B cell (primary cell): ENCODE measurements at regions not wholly inside any gene's neighbourhood (a gene's known extent, or its start where the extent isn't known, plus 50 kb on each side); places are given as distances from the start of the nearest gene placed in this dataset.
"Not testable (repeated sequence)": the region's sequence is repeated elsewhere in the genome, so short reads cannot be mapped to it uniquely, and the experiment has no call there.

Source experiments
- ATAC-seq: fragments of 200-7000 bp; cut with Tn5 transposase; one replicate; pipeline ENCODE4 v1.10.0; 2021; ENCODE audit warnings: low read depth, mild to moderate bottlenecking, moderate number of reproducible peaks, moderate library complexity
- CTCF ChIA-PET: fragments of 350-600 bp; sonication (Branson Sonifier 250); formaldehyde crosslinking; loops from one replicate; lab custom pipeline; 2021; ENCODE audit warnings: antibody characterized with exemption, inconsistent platforms; lab: Charles Lee
- POLR2A ChIA-PET: fragments of 350-600 bp; sonication (Branson Sonifier 250); formaldehyde crosslinking; loops from one replicate; lab custom pipeline; 2021; ENCODE audit warnings: antibody characterized with exemption; lab: Charles Lee
- DNase-seq: peaks from one replicate; pipeline ENCODE4 v3.0.0; 2013
- H2AFZ ChIP-seq: 2 replicates; pipeline ENCODE4 v1.6.1; 2012; ENCODE audit warnings: mild to moderate bottlenecking, low read depth, low read length; ENCODE audit not compliant: insufficient read depth, poor library complexity, severe bottlenecking
- H3K27ac ChIP-seq, 2 donors: 1 replicate in 1 of 2; 2 replicates in 1 of 2; pipeline ENCODE4 v1.5.1; 2012 to 2013; ENCODE audit warnings: low read length in 2 of 2, mild to moderate bottlenecking in 2 of 2, moderate library complexity in 1 of 2
- H3K27me3 ChIP-seq, 4 experiments: fragments of 200-600 bp in 1 of 4; sonication (generic) in 1 of 4; replicated peaks in 1 of 4; 1 replicate in 2 of 4; 2 replicates in 2 of 4; pipeline versions ENCODE4 v1.6.1 to v1.7.0; 2013 to 2016; ENCODE audit warnings: low read length in 3 of 4, mild to moderate bottlenecking in 2 of 4, mixed read lengths in 1 of 4, moderate library complexity in 1 of 4; ENCODE audit not compliant: insufficient read depth in 4 of 4, control insufficient read depth in 3 of 4; ENCODE audit errors: control extremely low read depth in 1 of 4
- H3K36me3 ChIP-seq, 2 experiments: replicated peaks in 1 of 2; 1 replicate in 1 of 2; 2 replicates in 1 of 2; pipeline versions ENCODE4 v1.6.1 to v1.7.1; 2013; ENCODE audit warnings: low read length in 1 of 2; ENCODE audit not compliant: insufficient read depth in 2 of 2, control insufficient read depth in 1 of 2; ENCODE audit errors: control extremely low read depth in 1 of 2, extremely low read depth in 1 of 2
- H3K4me1 ChIP-seq, 2 donors: fragments of 200-600 bp in 1 of 2; sonication (generic) in 1 of 2; 1 replicate in 1 of 2; 2 replicates in 1 of 2; pipeline versions ENCODE4 v1.5.1 to v1.6.1; 2013 to 2017; ENCODE audit warnings: low read length in 2 of 2; ENCODE audit not compliant: control insufficient read depth in 2 of 2, insufficient read depth in 2 of 2
- H3K4me2 ChIP-seq: replicated peaks from 2 replicates; pipeline ENCODE3; 2012; ENCODE audit warnings: mild to moderate bottlenecking, low read depth, low read length; ENCODE audit not compliant: poor library complexity, severe bottlenecking
- H3K4me3 ChIP-seq, 5 experiments: fragments of 200-600 bp in 1 of 5; sonication (generic) in 1 of 5; 1 replicate in 3 of 5; 2 replicates in 2 of 5; pipeline versions ENCODE4 v1.5.1 to v1.7.0; 2011 to 2016; ENCODE audit warnings: low read length in 4 of 5, mild to moderate bottlenecking in 4 of 5, low read depth in 2 of 5, control low read depth in 1 of 5, moderate library complexity in 1 of 5; ENCODE audit not compliant: insufficient read depth in 1 of 5; ENCODE audit errors: control extremely low read depth in 1 of 5, extremely low read depth in 1 of 5
- H3K79me2 ChIP-seq: fragments of 200-600 bp; sonication (generic); one replicate; pipeline ENCODE4 v1.6.0; 2016; ENCODE audit warnings: low read length; ENCODE audit not compliant: control insufficient read depth, insufficient read depth
- H3K9ac ChIP-seq: fragments of 200-600 bp; sonication (generic); 2 replicates; pipeline ENCODE4 v1.6.1; 2017; ENCODE audit warnings: mild to moderate bottlenecking, low read length, moderate library complexity
- H3K9me3 ChIP-seq, 3 donors: one replicate each; pipeline versions ENCODE4 v1.6.1 to v1.7.1; 2013; ENCODE audit warnings: low read length in 2 of 3; ENCODE audit not compliant: control insufficient read depth in 2 of 3, insufficient read depth in 1 of 3; ENCODE audit errors: control extremely low read depth in 1 of 3
- H4K20me1 ChIP-seq: 2 replicates; pipeline ENCODE4 v1.6.0; 2012; ENCODE audit warnings: mild to moderate bottlenecking, low read length; ENCODE audit not compliant: insufficient read depth, control insufficient read depth, poor library complexity, severe bottlenecking
- H3K27ac Mint-ChIP-seq: one replicate; pipeline ENCODE4 v1.8.0; 2021; ENCODE audit warnings: mixed read lengths
- H3K27me3 Mint-ChIP-seq: one replicate; pipeline ENCODE4 v1.8.0; 2021; ENCODE audit warnings: mixed read lengths
- H3K4me1 Mint-ChIP-seq: one replicate; pipeline ENCODE4 v1.8.0; 2021; ENCODE audit warnings: mixed read lengths
- H3K4me3 Mint-ChIP-seq: one replicate; pipeline ENCODE4 v1.8.0; 2021; ENCODE audit warnings: mixed read lengths
- H3K9me3 Mint-ChIP-seq: one replicate; pipeline ENCODE4 v1.8.0; 2022; ENCODE audit warnings: mixed read lengths; ENCODE audit not compliant: insufficient read depth
- WGBS: methylation state at CpG from one replicate; pipeline ENCODE4 v1.1.5; 2013; ENCODE audit warnings: missing lambda C conversion rate; ENCODE audit not compliant: insufficient coverage; 5-methylcytosine and 5-hydroxymethylcytosine counted together
- intact Hi-C: fragments of 100-400 bp; cut with micrococcal nuclease; formaldehyde crosslinking; loops from one replicate; pipeline ENCODE4 v1.10.0; 2022

DNA sequence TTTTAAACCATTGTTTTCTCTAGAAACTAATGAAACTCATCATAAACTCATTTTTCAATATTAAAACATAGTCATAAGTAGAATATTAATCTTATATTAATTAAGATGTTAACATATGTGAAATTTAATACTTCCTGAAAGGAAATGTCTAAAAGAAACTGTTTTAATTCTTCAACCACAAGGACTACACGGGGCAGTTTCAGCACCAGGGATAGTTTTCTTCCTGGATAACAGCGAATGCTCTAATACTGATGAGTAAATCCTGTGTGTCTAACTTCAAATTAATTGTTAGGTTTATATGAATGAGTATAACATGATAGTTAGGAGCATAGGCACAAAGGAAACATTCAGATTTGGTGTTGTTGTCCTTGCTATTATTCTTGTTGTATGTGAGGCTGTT is 183.6 kb downstream of the CCDC74A start:
- H3K27ac ChIP-seq, H3K9me3 Mint-ChIP-seq, H2AFZ ChIP-seq, H3K36me3 ChIP-seq, H3K4me1 Mint-ChIP-seq, H3K4me2 ChIP-seq, H3K4me1 ChIP-seq, H3K4me3 Mint-ChIP-seq, H3K79me2 ChIP-seq, CTCF ChIA-PET, ATAC-seq, H3K27me3 Mint-ChIP-seq, H4K20me1 ChIP-seq, H3K27ac Mint-ChIP-seq, H3K4me3 ChIP-seq, POLR2A ChIA-PET, H3K9ac ChIP-seq, H3K27me3 ChIP-seq, DNase-seq, H3K9me3 ChIP-seq, intact Hi-C loops: not testable (repeated sequence)
- no CpG with 5 or more reads among the region's 2 CpGs for WGBS

DNA sequence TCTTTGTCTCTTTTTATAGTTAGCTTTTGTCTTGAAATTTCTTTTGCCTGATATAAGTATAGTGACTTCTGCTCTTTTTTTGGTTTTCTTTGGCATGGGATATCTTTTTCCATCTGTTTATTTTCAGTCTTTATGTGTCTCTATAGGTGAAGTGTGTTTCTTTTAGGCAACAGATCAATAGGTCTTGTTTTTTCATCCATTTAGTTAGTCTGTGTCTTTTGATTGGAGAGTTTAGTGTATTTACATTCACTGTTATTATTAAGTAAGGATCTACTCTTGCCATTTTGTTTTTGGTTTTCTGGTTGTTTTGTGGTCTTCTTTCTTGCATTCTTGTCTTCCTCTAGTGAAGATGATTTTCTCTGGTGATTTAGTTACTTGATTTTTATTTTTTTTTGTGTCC is 190.2 kb downstream of the CCDC74A start:
- H3K4me1 ChIP-seq, H3K27ac Mint-ChIP-seq, H3K27me3 ChIP-seq, H3K27ac ChIP-seq, H3K9me3 ChIP-seq, H3K4me3 ChIP-seq, CTCF ChIA-PET, H3K79me2 ChIP-seq, H4K20me1 ChIP-seq, H3K9ac ChIP-seq, H2AFZ ChIP-seq, H3K9me3 Mint-ChIP-seq, ATAC-seq, H3K27me3 Mint-ChIP-seq, DNase-seq, H3K36me3 ChIP-seq, H3K4me2 ChIP-seq, POLR2A ChIA-PET, intact Hi-C loops, H3K4me1 Mint-ChIP-seq, H3K4me3 Mint-ChIP-seq: not testable (repeated sequence)

DNA sequence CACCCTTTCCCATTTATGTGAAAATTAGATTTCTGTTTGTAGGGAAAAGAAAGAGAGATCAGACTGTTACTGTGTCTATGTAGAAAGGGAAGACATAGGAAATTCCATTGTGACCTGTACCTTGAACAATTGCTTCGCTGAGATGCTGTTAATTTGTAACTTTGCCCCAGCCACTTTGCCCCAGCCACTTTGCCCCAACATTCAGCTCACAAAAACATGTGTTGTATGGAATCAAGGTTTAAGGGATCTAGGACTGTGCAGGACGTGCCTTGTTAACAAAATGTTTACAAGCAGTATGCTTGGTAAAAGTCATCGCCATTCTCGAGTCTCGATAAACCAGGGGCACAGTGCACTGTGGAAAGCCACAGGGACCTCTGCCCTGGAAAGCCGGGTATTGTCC is 193.5 kb downstream of the CCDC74A start:
- H3K4me3 ChIP-seq, H2AFZ ChIP-seq, H3K27me3 ChIP-seq, H4K20me1 ChIP-seq, H3K27ac ChIP-seq, POLR2A ChIA-PET, H3K4me2 ChIP-seq, H3K27me3 Mint-ChIP-seq, H3K9ac ChIP-seq, H3K9me3 Mint-ChIP-seq, H3K27ac Mint-ChIP-seq, H3K4me1 Mint-ChIP-seq, ATAC-seq, H3K4me3 Mint-ChIP-seq, H3K4me1 ChIP-seq, CTCF ChIA-PET, H3K9me3 ChIP-seq, H3K36me3 ChIP-seq, DNase-seq, H3K79me2 ChIP-seq, intact Hi-C loops: not testable (repeated sequence)
- 100% methylated on average over 1 of the region's 6 CpGs for WGBS

DNA sequence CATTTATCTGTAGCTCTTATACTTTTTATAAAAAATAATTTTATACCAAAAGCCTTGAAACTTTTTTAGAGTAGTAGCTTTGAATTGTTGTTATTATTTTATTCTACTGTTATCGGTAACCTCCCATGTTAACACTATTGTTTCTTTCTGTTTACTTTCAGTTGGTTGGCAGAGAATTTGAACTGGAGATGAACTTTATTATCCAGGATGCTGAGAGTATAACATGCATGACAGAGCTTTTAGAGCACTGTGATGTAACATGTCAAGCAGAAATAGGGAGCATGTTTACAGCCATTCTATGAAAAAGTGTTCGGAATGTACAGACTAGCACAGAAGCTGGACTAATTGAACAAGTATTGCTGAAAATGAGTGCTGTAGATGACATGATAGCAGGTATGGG is 194.6 kb downstream of the CCDC74A start:
- H3K4me3 Mint-ChIP-seq, H3K4me2 ChIP-seq, H3K27me3 Mint-ChIP-seq, H4K20me1 ChIP-seq, intact Hi-C loops, CTCF ChIA-PET, H3K4me1 Mint-ChIP-seq, DNase-seq, H3K9me3 ChIP-seq, ATAC-seq, H3K9me3 Mint-ChIP-seq, H2AFZ ChIP-seq, H3K9ac ChIP-seq, H3K27me3 ChIP-seq, H3K79me2 ChIP-seq, POLR2A ChIA-PET, H3K27ac Mint-ChIP-seq, H3K4me3 ChIP-seq, H3K4me1 ChIP-seq, H3K27ac ChIP-seq, H3K36me3 ChIP-seq: not testable (repeated sequence)
- no CpG with 5 or more reads among the region's 2 CpGs for WGBS
